ENCODE measurements at regions not wholly inside any gene's neighbourhood (a gene's known extent, or its start where the extent isn't known, plus 50 kb on each side); places are given as distances from the start of the nearest gene placed in this dataset.

- TF ChIP-seq CTCF (IDR thresholded peaks at IDR 0.05; ENCODE audit: low read depth, low read length) (no peak), EZH2phosphoT487 (IDR thresholded peaks at IDR 0.05; ENCODE audit: low read depth) (no peak)
Observed at GRCh38 chr17:34478244-34478643, 101.1 kb upstream of the TMEM132E start.

Data from OCI-LY3 (cell line).